GM06990 (cell line): ENCODE measurements at regions not wholly inside any gene's neighbourhood (a gene's known extent, or its start where the extent isn't known, plus 50 kb on each side); places are given as distances from the start of the nearest gene placed in this dataset.

Experiments used
- DNase-seq: peaks from one replicate; pipeline ENCODE4 v3.0.0-alpha.2; 2011; ENCODE audit not compliant: insufficient read length; ENCODE audit errors: extremely low read depth
- H3K27me3 ChIP-seq: replicated peaks from 2 replicates; pipeline ENCODE4 v1.6.0; 2011; ENCODE audit warnings: low read length; ENCODE audit not compliant: control insufficient read depth, insufficient read depth
- H3K36me3 ChIP-seq: 2 replicates; pipeline ENCODE4 v1.5.1; 2011; ENCODE audit warnings: low read length; ENCODE audit not compliant: control insufficient read depth, insufficient read depth
- H3K4me3 ChIP-seq: replicated peaks from 2 replicates; pipeline ENCODE4 v1.5.1; 2011; ENCODE audit warnings: low read depth, mild to moderate bottlenecking, control low read depth, low read length
- CTCF ChIP-seq: IDR thresholded peaks from 2 replicates; pipeline ENCODE4 v1.5.1; 2011; ENCODE audit warnings: low read length, control low read depth, mild to moderate bottlenecking, inconsistent platforms; ENCODE audit not compliant: insufficient read depth, poor library complexity, severe bottlenecking

- H3K36me3 ChIP-seq, result no peaks in the 10 kb centered on the region
- DNase-seq, result no peak
- no peaks in the 10 kb centered on the region; the same call in 1 of the 2 replicates for H3K27me3 ChIP-seq
- TF ChIP-seq CTCF, result no peak
- no peak overlapping the region for H3K4me3 ChIP-seq
Observed at GRCh38 chr2:9141091-9141667, 65.4 kb upstream of the ASAP2 start.

DNA sequence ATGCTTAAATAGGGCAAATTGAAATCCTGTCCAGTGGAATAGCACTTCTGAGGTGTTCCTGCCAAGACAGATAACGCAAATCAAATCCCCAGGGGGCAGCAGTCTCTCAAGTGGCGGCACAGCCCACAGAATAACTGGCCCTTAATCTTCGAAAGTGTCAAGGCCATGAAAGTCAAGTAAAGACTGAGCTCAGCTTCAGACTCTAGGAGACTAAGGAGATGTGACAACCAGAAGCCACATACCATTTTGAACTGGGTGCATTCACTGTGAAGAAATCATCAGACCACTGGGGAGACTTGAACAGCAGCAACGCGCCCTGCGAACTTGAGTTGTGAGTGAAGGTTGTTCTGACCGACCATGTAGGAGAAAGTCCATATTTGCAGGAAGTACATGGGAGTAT lies 66.0 kb upstream of the ASAP2 start:
- H3K36me3 ChIP-seq, result no peaks in the 10 kb centered on the region
- TF ChIP-seq CTCF, result no peak
- DNase-seq, result no peak
- no peak overlapping the region for H3K4me3 ChIP-seq
- no peaks in the 10 kb centered on the region; the same call in 1 of the 2 replicates for H3K27me3 ChIP-seq

- Histone ChIP-seq H3K4me3 (no peak overlapping the region), H3K36me3 (no peaks in the 10 kb centered on the region), H3K27me3 (no peaks in the 10 kb centered on the region; the same call in 1 of the 2 replicates)
- TF ChIP-seq CTCF, result peak; percentile 87
- peak; percentile 44 for DNase-seq
Observed at GRCh38 chr2:9139491-9140443, 66.8 kb upstream of the ASAP2 start.

DNA sequence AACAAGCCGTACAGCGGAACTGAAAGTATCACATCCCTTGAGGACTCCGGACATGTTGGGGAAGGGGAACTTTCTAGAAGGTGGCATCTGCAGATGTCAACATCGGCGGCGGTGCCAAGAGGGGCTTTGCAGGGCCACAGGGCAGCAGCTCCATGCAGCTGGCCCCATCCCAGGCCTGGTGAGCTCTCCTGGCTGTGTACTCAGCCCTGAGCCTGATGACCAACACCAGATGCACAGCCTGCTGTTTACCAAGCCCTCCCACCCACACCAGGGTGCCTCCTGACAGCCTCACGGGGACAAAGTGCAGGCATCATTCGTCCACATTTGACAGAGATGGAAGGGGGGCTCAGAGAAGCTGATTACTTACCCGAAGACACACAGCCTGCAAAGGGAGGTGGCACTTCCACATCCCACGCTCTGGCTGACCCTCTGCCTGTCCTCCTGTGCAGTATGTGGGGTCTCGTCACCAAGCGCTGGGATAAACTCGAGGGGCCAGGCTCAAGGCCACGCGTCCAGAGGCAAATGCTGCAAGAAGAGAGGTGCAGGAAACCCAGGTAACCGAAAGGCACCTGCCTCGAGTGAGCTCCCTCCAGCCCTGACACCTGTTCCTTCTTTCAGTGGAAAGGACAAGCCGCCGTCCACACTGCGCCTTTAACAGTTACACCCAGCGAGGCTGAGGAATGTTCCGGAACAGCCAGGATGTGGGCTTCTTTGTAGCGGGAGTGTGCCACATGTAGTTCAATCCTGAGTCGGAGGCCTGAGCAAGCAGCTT lies 69.0 kb upstream of the ASAP2 start:
- no peaks in the 10 kb centered on the region for H3K36me3 ChIP-seq
- no peak for DNase-seq
- no peaks in the 10 kb centered on the region; the same call in 1 of the 2 replicates for H3K27me3 ChIP-seq
- no peak for TF ChIP-seq CTCF
- H3K4me3 ChIP-seq, result no peak overlapping the region

GRCh38 chr2:9135822-9136558 lies 70.6 kb upstream of the ASAP2 start:
- Histone ChIP-seq H3K27me3 (no peaks in the 10 kb centered on the region; the same call in 1 of the 2 replicates), H3K4me3 (no peak overlapping the region), H3K36me3 (no peaks in the 10 kb centered on the region)
- TF ChIP-seq CTCF, result no peak
- no peak for DNase-seq
